Right renal pelvis (tissue), 4 donors: ENCODE measurements at regions not wholly inside any gene's neighbourhood (a gene's known extent, or its start where the extent isn't known, plus 50 kb on each side); places are given as distances from the start of the nearest gene placed in this dataset.
"Not testable (repeated sequence)": the region's sequence is repeated elsewhere in the genome, so short reads cannot be mapped to it uniquely, and the experiment has no call there.

Experiments
- DNase-seq, 4 donors: peaks; one replicate each; pipeline ENCODE4 v3.0.0-alpha.2; 2013; ENCODE audit warnings: low read depth in 4 of 4, low spot score in 3 of 4, missing footprints in 1 of 4

DNA sequence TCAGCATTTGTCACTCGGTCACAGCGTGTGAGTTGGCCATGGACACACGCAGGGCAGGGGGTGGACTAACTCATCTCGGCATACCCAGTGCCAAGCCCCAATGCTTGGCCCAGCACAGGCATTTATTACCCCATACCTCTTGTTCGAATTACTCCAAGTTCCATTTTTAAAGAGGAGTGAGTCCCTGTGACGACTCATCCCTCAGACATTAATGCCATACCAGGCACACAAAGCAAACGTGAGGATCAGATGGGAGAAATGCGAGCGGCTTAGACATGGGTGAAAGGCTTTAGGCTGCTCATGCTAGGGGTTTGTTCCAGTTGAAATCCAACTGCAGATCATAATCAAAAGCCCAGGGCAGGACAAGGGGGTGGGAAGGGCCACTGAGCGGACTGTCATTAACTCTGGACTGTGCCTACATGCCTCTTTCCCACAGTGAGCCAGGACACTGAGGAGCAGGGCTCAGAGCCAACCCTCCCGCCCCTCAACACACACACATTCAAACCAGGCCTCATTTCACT lies 118.5 kb upstream of the NGF start:
- no peak for DNase-seq

DNA sequence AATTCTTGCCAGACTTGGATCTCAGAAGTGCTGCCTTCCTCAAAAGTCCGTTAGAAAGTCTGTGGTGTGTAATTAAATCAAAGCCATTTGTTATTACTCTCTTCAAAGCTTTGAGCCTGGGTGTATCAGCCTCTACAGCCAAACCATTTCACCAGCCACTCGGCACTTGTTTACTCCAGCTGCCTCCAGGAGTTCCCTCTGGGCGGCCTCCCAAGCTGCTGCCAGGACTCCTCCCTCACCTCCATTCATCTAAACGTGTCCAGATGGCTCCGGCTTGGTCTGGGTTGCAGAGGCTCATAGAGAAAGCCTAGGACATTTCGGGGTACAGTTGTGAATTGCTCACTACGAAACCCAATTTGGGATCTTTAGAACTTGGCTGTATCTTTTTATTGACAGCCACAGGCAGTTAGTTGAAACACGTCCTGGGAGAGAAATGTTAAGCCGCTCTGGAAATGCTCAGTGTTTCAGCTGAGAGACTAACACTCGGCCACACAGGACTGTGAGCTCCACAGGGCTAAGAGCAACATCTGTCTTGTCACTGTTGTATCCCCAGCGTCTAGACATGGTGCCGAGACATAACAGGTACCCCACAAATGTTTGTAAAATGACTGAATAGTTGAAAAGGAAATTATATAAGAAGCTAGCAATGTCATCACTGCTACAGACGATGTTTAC lies 116.9 kb upstream of the NGF start:
- no peak for DNase-seq

DNA sequence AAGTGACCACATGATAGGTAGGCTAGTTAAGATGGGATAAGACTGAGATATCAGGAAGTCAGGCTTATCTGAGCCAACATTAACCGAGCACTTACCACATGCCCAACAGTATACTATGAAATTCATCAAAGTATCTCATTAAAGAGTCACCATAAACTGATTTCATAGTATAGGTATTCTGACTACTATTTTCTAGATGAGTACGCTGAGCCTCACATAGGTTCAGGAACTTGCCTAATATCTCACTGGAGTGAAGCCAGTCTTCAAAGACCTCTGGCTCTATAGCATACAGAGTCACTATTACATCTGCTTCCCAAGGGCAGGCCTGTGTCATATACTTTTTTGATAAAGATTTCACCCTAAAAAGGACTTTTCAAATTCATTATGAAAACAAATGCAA lies 115.6 kb upstream of the NGF start:
- no peak for DNase-seq

DNA sequence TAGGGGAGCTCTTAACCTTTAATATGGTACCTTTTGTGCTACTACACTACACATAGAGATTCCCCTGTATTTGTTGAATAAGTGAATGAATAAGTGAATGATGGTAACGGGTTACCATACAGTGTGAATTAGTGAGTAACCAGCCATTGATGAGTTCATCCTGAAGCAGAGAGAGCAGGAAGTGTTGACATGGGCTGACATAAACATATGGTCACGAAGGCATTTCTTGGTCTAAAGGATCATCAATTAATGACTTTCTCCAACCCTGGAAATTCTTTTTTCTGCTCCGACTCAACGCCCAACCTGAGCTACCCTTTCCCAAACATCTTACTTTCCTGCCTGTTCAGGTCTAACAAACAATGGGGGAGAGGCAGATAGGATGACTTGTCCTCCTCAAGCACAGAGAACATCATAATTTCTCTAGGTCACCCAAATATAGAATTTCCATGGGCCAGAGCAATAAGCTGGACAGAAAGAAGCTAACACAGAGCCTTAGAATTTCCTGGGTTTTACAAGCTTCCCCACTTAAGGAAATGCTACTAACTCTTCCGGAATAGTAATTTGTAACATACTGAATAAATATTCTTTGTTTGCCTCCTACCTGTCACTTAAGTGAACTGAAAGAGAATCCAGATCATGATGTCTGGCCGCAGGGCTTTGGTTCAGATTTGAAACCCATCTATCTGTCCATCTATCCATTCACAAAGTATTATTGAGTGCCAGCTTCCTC lies 114.7 kb upstream of the NGF start:
- DNase-seq = no peak

DNA sequence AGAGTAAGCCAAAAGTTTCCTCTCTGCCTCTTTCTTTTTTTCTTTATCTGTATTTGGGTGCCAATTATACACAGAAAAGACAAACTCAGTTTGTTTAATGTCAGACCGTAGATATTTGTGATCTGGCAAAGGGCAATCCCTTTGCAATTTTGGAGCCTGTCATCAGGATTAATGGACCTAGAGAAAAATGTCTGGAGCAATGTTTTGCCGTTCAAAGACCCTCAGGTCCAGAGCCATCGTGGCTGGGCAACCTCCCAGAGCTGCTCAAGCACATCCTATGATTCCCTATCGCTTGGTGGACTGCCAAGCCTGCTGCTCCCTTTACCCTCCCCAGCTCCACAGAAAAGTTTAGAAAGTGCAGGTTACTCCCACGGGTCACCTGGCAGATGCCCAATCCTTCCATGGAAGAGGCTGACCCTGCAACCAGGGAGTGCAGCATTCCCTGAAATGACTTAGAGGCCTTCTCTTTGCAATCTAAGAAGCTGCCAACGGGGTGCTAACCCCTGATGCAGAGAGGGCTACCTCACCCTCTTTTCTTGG lies 112.5 kb upstream of the NGF start:
- DNase-seq = no peak

DNA sequence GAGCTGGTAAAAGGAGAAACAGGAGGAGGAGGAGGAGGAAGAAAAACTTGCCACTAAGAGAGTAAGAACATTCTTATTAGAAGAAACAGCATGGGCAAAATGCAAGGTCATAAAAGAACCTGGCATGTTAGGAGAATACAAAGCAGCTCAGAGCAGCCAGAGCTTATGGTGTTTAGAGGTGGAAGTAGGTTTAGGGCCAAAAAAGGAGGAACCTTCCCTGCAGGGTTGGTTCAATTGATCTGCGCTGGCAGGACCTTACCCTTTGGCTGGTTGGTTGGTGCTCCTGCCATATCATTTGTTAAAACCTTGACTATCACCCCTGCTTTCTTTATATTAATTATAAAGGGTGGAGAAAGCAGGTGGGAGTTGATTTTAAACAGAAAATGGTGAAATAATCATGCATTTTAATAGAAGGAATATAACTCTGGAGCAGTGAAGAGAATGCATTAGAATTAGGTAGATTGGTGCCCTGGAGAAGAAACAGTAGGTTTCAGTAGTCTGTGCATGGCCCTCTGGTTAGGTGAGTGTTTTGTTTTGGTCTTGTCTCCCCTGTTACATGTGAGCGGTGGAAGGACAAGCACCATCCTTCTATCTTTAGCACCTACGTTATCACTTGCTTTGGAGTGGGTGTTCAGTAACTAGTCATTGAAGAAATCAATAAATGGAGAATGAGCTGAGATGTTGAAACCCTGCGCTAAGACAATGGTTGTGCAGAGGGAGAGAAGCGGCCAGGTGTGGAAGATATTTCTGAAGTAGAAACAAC lies 110.4 kb upstream of the NGF start:
- no peak for DNase-seq

DNA sequence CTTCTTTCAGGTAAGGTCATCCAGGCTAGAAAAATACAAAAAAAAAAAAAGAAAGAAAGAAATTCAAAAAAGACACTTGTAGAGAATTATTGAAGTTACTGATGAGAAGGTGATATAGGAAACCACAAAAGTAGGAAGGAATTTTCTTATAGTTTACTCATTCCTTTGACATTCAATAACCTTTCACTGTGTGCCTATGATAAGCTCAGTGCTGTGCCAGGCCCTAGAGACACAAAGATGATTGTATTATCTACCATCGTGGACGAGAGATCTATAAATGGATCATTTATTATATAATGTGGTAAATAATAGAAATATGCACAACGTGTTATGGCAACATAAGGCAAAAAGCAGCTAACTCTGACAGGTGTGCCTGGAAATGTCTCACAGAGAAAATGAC lies 109.6 kb upstream of the NGF start:
- no peak for DNase-seq

DNA sequence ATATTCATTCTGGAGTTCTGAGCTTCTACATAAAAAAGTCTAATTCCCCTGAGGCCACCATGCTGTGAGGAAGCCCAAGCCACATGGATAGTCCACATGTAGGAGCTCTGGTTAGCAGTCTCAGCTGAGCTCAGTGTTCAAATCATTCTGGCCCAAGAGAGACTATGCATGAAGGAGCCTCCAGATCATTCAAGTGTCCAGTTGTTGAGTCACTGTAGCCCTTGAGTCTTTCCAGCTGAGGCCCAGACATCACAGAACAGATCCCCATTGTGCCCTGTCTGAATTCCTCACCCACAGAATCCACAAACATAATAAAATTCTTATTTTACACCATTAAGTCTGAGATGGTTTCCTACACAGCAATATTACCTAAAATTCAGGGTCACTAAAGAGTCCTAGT lies 107.0 kb upstream of the NGF start:
- no peak for DNase-seq

DNA sequence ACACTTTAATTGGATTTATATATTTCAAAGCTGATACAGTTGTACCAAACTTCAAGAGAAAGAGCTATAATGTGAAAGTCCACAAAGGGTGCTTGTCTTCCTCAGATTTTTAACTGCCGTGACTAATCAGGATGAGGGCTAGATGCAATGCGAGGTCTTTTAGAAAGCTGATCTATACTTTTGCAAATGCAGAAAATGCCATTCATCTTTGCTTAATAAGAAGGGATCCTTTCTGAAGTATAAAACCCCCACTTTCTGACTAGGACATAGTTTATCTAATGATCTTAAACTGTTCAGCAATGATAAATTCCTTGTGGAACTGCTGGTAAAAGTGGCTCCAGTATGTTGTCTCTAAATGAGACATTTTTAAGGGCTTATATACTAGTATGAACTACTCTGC lies 102.7 kb upstream of the NGF start:
- no peak for DNase-seq

DNA sequence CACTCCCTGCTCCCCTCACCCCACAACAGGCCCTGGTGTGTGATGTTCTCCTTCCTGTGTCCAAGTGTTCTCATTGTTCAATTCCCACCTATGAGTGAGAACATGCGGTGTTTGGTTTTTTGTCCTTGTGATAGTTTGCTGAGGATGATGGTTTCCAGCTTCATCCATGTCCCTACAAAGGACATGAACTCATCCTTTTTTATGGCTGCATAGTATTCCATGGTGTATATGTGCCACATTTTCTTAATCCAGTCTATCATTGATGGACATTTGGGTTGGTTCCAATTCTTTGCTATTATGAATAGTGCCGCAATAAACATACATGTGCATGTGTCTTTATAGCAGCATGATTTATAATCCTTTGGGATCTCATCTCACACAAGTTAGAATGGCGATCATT lies 101.5 kb upstream of the NGF start:
- DNase-seq = not testable (repeated sequence)

DNA sequence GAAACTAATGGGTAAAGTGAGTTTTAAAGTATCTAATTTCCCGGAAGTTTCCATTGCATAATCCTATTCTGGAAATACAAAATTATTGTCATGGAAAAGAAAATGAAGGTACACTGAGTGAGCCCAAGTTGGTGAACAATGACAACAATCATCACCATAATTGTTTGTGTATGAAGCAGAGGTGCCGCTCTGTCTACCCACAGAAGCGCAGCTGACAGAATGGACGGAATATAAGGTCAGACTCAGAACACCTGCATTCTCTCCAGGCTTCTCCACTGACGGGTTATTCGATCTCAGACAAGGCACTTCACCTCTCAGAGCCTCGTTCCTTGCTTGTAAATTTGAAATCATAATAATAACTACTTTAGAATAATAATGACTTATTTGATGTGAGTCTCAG lies 99.1 kb upstream of the NGF start:
- no peak for DNase-seq

DNA sequence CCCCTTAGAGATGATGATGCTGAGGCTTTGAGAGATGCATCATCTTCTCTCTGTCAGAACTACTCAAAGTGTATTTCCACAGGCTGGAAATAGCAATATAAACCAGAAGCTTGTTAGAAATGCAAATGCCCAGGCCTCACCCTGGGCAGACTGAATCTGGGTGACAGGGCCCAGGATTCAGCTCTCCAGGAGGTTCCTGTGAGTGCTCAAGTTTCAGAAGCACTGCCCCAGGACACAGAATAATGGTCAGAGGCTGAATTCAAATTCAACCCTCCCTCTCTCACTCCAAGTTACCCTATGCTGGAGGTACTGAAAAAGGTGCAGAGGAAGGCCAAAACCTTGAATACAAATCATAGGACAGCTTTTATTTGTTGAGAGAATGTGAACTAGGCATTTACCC lies 98.5 kb upstream of the NGF start:
- DNase-seq = no peak

DNA sequence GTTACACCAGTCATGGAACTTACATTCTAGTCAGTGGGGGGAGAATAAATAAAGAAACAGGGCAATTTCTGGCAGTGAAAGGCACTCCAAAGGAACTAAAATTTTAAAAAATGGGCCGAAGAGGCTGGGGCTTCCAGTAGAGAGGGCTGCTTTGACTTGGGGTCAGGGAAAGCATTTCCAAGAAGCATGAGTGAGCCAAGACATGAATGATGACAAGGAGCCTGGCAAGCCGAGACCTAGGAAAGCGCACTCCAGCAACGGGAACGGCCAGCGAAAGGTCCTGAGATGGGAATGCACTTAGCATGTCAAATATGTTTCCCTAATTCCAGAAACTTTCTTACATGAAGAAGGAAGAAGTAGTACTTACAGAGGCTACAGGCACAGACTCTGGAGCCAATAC lies 95.4 kb upstream of the NGF start:
- DNase-seq = no peak

DNA sequence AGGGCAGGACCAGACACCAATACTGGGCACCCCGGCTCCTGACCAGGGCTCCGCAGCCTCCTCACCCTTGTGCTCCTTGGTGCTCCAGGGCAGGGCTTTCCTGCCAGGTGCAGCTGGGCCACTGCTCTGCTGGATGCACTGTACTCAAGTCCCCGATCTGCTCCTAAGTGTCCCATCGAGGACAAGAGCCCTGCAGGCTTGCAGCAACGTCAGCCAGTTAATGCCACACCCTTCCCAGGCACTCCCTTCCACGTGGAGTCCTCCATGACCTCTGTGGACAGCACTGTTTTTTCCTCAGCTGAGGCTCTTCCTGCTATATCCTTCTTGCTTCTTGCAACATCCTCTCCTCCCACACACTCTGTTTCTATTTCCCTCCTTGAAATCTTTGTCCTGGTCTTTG lies 94.0 kb upstream of the NGF start:
- DNase-seq = no peak

DNA sequence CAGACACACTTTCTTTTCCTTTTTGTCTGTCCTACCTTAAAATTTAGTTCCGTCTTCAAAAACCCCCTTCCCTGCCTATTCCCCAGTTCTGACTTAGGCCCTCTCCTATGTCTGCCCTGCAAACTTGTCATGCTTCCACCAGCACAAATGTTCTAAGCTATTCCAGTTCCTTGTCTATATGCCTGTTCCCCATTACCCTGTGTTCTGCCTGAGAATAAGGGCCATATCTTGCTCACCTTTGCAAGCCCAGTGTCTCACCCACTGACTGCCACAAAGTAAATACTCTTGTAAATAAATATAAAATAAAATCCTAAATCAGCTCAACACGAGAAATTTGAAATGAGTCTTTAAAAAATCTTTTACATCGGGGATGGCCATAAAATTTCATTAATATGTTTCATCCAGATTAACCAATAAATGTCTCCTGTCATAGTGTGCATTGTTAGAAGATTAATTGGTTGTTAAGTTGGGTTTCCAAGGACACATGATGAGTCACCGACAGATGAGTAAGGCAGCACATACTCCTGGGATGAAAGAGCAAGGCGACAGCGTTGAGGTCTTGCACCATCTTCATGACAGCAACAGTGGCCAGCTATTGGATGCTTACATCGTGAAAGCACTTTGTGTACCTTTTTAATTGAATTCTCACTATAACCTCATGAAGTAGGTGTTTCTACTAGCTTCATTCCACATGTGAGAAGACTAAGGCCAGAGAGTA lies 92.6 kb upstream of the NGF start:
- DNase-seq = no peak

DNA sequence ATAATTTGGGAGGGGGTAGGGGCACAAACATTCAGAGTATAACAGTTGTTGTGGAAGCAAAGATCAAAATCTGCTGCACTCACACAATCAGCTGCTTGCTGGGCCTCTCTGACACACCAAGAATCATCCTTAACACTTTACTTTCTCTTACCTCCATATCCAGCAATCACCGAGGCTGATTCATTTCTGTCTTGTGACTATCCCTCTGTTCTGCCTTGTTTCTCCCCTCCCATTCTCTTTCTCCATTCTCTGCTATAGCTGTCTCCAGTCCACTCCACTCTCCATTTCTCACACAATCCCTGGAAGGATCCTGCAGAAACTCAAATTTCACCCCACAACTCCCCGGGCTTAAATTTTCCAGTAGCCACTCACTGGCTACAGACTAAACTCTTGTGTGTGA lies 91.8 kb upstream of the NGF start:
- DNase-seq = no peak

DNA sequence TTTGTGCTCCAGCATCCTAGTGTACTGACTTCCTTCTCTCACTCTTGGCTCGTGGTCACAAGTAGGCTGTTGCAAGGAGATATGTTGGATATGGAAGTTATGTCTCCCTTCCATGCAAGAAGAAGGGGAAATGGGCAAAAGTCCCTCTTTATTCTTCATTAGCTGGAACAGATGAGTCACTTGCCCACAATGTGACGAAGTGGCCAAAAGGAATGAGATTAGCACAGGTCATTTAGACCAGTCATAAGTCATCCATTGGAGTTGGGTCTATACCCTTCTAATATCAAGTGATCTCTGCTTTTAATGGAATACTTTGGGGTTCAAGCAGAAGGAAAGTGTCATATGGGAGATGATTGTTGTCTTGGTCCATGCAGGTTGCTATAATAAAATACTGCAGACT lies 91.2 kb upstream of the NGF start:
- DNase-seq = no peak

DNA sequence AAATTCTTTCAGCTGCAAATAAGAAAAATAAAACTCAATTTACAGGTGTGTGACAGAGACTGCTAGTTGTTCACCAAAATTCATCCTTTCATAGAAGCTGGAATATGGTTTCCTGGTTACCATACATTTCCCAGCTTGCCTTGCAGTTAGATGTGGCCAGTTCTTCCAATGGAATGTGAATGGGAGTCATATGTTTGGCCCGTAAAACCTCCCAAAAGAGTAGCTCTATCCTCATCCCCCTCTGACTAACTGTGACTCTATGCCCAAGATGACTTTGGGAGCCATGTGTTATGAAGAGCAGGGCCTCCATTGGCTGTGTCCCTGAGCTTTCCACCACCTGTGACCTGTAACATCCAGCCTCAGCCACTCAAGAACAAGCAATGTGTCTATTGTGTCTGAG lies 90.6 kb upstream of the NGF start:
- no peak for DNase-seq

DNA sequence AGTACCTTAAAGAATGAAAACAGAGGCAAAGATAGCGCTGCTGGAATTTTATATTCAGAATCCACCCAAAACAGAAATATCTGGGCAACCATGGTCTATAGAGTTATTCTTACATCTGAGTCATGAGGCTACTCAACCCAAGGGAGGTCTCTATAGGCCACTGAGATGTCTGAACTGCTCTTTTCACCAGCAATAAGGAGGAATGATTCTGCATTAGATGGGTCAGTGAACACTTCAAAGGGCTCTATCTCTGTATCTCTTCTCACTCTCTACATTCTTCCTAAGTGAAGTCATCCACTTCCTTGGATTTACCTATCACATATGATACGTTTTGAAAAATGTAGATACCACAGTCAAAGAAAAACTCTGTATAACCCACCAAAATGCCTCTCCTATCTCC lies 90.2 kb upstream of the NGF start:
- no peak for DNase-seq

DNA sequence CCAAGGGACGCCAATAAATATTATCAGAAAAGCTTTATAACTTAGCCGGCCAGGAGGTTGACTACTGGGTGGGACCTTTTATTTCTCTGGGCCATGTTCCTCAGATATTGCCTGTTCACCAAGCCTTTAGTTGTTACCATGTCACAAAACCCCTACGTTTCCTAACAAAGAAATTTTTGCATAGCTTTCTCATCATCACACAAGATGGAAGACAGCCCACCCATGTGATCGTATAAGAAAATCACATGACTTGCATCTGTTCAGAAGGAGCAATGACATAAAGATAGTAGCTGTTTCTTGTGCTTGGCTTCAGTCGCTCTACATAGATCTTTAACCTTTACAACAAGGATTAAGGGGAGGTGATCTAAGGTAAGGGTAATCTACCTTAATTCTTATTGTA lies 88.9 kb upstream of the NGF start:
- no peak for DNase-seq
